ENCODE measurements at regions not wholly inside any gene's neighbourhood (a gene's known extent, or its start where the extent isn't known, plus 50 kb on each side); places are given as distances from the start of the nearest gene placed in this dataset.
"Not testable (repeated sequence)": the region's sequence is repeated elsewhere in the genome, so short reads cannot be mapped to it uniquely, and the experiment has no call there.

DNA sequence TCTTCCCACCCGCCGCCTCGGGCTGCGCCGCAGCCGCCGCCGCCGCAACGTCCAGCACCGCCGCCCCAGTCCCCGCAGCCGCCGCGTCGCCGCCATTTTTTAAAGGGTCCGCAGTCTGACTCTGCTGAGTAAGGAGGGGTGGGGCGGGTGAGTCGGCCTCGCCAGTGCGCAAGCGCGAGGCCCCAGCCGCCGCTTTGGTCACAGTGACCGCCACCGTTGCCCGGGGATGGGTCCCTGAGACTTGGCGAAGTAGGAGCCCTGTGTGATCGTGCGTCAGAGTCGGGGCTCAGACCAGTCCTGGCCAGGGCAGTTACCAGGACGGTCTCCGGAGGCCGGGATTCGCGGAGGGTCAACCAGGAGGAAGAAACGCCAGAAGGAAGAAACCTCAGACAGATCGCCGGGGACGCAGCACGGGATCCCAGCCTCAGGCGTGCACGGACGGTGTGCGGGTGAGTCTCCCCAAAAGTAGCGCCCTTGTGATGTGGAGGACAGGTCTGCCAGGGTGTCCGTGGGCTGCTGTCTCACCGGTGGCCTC is 1414.2 kb upstream of the PCDH10 start:
- TF ChIP-seq CTCF, POLR2A (IDR thresholded peaks at IDR 0.05): not testable (repeated sequence)

Data from testis (tissue), 2 donors.